RWPE2 (cell line): ENCODE measurements at regions not wholly inside any gene's neighbourhood (a gene's known extent, or its start where the extent isn't known, plus 50 kb on each side); places are given as distances from the start of the nearest gene placed in this dataset.

ENCODE experiments used
- ATAC-seq: fragments of 200-7000 bp; cut with Tn5 transposase; 3 replicates; pipeline ENCODE4 v1.9.1; 2021; ENCODE audit warnings: low read depth
- DNase-seq: peaks from one replicate; pipeline ENCODE4 v3.0.0-alpha.2; 2020; ENCODE audit warnings: low spot score
- H3K27ac ChIP-seq: fragments of 450-650 bp; 2 replicates; pipeline ENCODE4 v1.5.1; 2017; ENCODE audit warnings: mild to moderate bottlenecking; ENCODE audit not compliant: poor library complexity, severe bottlenecking
- H3K27me3 ChIP-seq: fragments of 250-450 bp; sonication (Bioruptor Pico); 2 replicates; pipeline ENCODE4 v1.5.1; 2021; ENCODE audit warnings: mild to moderate bottlenecking, moderate library complexity; ENCODE audit not compliant: insufficient read depth, poor library complexity, severe bottlenecking
- H3K36me3 ChIP-seq: fragments of 250-450 bp; sonication (Bioruptor Pico); 2 replicates; pipeline ENCODE4 v1.5.1; 2020; ENCODE audit warnings: low read depth, mild to moderate bottlenecking, moderate library complexity
- H3K4me1 ChIP-seq: fragments of 250-450 bp; sonication (Bioruptor Pico); 2 replicates; pipeline ENCODE4 v1.5.1; 2021; ENCODE audit warnings: mild to moderate bottlenecking, moderate library complexity; ENCODE audit not compliant: insufficient read depth, poor library complexity, severe bottlenecking
- H3K4me3 ChIP-seq: fragments of 250-450 bp; sonication (Bioruptor Pico); 2 replicates; pipeline ENCODE4 v1.5.1; 2021; ENCODE audit warnings: mild to moderate bottlenecking, moderate library complexity; ENCODE audit not compliant: severe bottlenecking
- H3K9me3 ChIP-seq: fragments of 250-450 bp; sonication (Bioruptor Pico); 2 replicates; pipeline ENCODE4 v1.5.1; 2021; ENCODE audit warnings: mild to moderate bottlenecking, moderate library complexity; ENCODE audit not compliant: severe bottlenecking
- CTCF ChIP-seq: fragments of 450-650 bp; IDR thresholded peaks from one replicate; pipeline ENCODE4 v1.5.1; 2017; ENCODE audit warnings: mild to moderate bottlenecking, moderate library complexity; ENCODE audit not compliant: poor library complexity, severe bottlenecking

DNA sequence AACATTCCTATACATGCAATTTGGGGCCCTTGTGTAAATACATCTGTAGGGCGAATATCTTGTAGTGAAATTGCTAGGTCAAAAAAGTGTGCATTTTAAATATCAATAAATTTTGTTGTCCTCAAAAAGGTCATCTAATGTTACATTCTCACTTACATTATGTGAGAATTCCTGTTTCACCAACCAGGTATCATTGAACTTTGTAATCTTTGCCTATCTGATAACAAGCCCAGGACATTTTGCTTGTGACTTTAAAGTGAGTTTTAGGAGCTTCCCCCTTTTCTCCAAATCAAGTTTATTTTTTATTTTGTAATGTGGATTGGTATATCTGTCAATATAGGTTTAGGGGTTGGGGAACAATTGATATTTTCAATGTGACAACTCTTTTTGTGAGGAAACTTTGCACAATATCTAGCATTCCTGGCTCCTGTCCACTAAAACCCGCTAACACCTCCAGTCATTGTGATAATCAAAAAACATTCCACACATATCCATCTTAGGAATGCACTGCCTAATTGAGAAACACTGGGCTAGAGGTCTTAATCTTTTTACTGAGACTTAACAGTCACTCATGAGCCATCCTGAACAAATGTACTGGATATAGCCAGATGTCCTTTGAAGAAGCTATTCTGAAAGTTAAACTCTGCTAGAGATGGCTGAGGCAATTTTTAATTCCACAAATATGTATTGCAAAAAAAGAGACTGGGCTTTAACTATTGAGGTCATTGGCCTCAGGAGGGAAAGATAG is 72.5 kb upstream of the SLC1A1 start:
- Histone ChIP-seq H3K36me3 (no peaks in the 10 kb centered on the region), H3K27me3 (no peaks in the 10 kb centered on the region), H3K27ac (peak overlapping the region; percentile 40), H3K9me3 (no peaks in the 10 kb centered on the region), H3K4me3 (no peak overlapping the region), H3K4me1 (peaks cover 8% of the 10 kb centered on the region)
- no peak for DNase-seq
- ATAC-seq: peak; percentile 96
- TF ChIP-seq CTCF: no peak

DNA sequence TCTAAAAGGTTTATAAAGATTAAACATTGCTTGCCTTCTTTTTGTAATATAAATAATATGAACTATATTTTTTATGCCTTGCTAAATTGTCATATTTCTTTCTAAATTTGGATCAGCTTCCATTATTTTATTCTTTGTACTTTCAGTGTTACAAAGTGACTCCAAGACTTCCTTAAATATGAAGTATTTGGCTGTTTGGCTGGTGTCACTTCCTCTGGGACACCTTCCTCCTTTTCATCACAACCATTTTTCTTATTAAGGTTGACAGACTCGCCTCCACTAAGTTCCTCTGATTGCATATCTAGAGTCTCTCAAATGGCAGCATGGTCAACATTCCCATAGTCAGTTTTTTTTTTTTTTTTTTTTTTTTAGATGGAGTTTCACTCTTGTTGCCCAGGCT is 73.8 kb upstream of the SLC1A1 start:
- no peaks in the 10 kb centered on the region for H3K9me3 ChIP-seq
- H3K4me1 ChIP-seq: peaks cover 8% of the 10 kb centered on the region
- H3K36me3 ChIP-seq: no peaks in the 10 kb centered on the region
- H3K4me3 ChIP-seq: no peak overlapping the region
- H3K27ac ChIP-seq: no peak overlapping the region
- no peak for ATAC-seq
- no peak for DNase-seq
- TF ChIP-seq CTCF: no peak
- H3K27me3 ChIP-seq: no peaks in the 10 kb centered on the region

DNA sequence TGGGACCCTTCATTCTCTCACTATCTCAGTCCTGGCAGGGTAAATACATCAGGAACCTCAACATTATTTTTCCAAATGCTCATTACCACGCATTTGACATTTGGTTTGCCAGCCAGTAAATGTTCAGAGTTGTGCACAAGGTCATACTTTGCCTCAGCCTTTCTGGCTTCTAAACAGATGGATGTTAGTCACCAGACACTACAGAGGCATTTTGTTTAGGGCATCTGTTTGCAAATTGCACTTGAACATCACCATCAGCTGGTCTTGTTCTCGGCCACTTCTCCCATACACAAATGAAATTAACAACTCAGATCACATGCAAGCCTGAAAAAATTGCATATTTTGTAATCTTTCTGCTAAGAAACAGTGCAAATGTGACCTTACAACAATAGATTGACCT is 75.0 kb upstream of the SLC1A1 start:
- ATAC-seq (no peak), DNase-seq (no peak)
- H3K4me1 ChIP-seq: peaks cover 8% of the 10 kb centered on the region
- H3K4me3 ChIP-seq: no peak overlapping the region
- no peaks in the 10 kb centered on the region for H3K36me3 ChIP-seq
- TF ChIP-seq CTCF: no peak
- no peaks in the 10 kb centered on the region for H3K27me3 ChIP-seq
- no peak overlapping the region for H3K27ac ChIP-seq
- H3K9me3 ChIP-seq: no peaks in the 10 kb centered on the region

- Histone ChIP-seq H3K4me3 (no peak overlapping the region), H3K27me3 (no peaks in the 10 kb centered on the region), H3K27ac (no peak overlapping the region), H3K9me3 (no peaks in the 10 kb centered on the region), H3K36me3 (no peaks in the 10 kb centered on the region), H3K4me1 (peaks cover 8% of the 10 kb centered on the region)
- DNase-seq: no peak
- no peak for ATAC-seq
- no peak for TF ChIP-seq CTCF
Observed at GRCh38 chr9:4413856-4414255, 76.4 kb upstream of the SLC1A1 start.

DNA sequence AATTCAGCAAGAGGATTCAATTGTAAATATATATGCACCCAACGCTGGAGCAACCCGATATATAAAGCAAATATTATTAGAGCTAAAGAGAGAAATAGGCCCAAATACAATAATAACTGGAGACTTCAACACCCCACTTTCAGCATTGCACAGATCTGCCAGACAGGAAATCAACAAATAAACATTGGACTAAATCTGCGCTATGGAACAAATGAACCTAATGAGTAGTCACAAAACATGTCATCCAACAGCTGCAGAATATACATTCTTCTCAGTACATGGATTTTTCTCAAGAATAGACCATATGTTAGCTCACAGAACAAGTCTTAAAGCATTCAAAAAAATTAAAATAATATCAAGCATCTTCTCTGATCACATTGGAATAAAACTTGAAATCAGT is 86.1 kb upstream of the SLC1A1 start:
- Histone ChIP-seq H3K27me3 (no peaks in the 10 kb centered on the region), H3K27ac (no peak overlapping the region), H3K4me1 (no peaks in the 10 kb centered on the region), H3K9me3 (peaks cover 10% of the 10 kb centered on the region), H3K36me3 (no peaks in the 10 kb centered on the region), H3K4me3 (no peak overlapping the region)
- no peak for TF ChIP-seq CTCF
- ATAC-seq: no peak
- no peak for DNase-seq
